Prostate gland (tissue), 2 donors: ENCODE measurements at regions not wholly inside any gene's neighbourhood (a gene's known extent, or its start where the extent isn't known, plus 50 kb on each side); places are given as distances from the start of the nearest gene placed in this dataset.

Experiments
- CTCF ChIP-seq, 4 experiments: fragments of 200-600 bp in 2 of 4; fragments of 450-650 bp in 2 of 4; sonication (generic) in 2 of 4; IDR thresholded peaks; 1 replicate in 3 of 4; 2 replicates in 1 of 4; pipeline ENCODE4 v1.5.1; 2016 to 2019; ENCODE audit warnings: antibody characterized with exemption in 4 of 4, mild to moderate bottlenecking in 2 of 4, moderate library complexity in 2 of 4
- POLR2A ChIP-seq: fragments of 450-650 bp; IDR thresholded peaks from one replicate; pipeline ENCODE4 v1.6.1; 2016; ENCODE audit warnings: antibody characterized with exemption, mild to moderate bottlenecking
- POLR2AphosphoS5 ChIP-seq: sonication (generic); formaldehyde crosslinking; IDR thresholded peaks from one replicate; pipeline ENCODE4 v1.6.1; 2017; ENCODE audit warnings: antibody characterized with exemption

DNA sequence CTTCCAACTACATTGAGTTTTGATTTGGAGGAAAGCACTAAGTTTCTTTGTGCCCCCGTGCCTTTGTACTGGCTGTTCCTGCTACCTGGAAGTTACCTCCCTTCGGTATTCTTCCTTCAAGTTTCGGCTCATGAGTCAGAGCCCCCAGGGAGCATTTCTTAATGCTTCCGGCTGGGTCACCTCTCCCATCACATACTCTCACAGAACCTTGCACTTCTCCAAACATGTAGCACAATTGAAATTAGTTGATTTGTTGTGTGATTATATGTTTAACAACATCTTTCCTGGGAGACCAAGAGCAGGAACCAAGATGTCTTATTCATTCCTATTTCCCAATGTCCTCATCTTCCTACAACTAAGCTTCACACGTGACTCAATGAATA lies 158.6 kb upstream of the CDH5 start:
- TF ChIP-seq CTCF (IDR thresholded peaks at IDR 0.05): no peak
- no peak for TF ChIP-seq POLR2A
- TF ChIP-seq POLR2AphosphoS5: no peak
